Prostate gland (tissue), 2 donors: ENCODE measurements at regions not wholly inside any gene's neighbourhood (a gene's known extent, or its start where the extent isn't known, plus 50 kb on each side); places are given as distances from the start of the nearest gene placed in this dataset.

Source experiments
- POLR2A ChIP-seq: fragments of 450-650 bp; IDR thresholded peaks from one replicate; pipeline ENCODE4 v1.6.1; 2016; ENCODE audit warnings: antibody characterized with exemption, mild to moderate bottlenecking
- TF ChIP-seq, protein P1 (sequence below), 4 experiments: fragments of 200-600 bp in 2 of 4; fragments of 450-650 bp in 2 of 4; sonication (generic) in 2 of 4; IDR thresholded peaks; 1 replicate in 3 of 4; 2 replicates in 1 of 4; pipeline ENCODE4 v1.5.1; 2016 to 2019; ENCODE audit warnings: antibody characterized with exemption in 4 of 4, mild to moderate bottlenecking in 2 of 4, moderate library complexity in 2 of 4

DNA sequence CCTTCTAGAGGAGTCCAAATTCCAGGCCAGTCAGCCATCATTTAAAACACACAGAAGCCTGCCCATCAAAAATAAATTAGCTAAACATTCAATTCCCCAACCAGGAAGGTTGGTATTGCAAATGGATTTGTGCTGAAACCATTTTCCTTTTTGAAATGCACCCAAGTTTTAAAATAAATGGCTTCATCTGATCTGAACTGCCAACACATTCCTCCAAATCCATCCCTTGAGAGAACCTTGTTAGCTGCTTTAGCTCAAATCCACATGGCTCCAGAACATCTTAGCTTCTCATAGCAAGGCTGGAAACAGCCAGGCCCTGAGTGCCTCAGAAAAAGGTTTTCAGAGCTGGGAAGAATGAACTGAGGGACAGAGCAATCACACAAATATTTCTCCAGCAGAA is 306.3 kb downstream of the FZD1 start:
- TF ChIP-seq, protein P1, sequence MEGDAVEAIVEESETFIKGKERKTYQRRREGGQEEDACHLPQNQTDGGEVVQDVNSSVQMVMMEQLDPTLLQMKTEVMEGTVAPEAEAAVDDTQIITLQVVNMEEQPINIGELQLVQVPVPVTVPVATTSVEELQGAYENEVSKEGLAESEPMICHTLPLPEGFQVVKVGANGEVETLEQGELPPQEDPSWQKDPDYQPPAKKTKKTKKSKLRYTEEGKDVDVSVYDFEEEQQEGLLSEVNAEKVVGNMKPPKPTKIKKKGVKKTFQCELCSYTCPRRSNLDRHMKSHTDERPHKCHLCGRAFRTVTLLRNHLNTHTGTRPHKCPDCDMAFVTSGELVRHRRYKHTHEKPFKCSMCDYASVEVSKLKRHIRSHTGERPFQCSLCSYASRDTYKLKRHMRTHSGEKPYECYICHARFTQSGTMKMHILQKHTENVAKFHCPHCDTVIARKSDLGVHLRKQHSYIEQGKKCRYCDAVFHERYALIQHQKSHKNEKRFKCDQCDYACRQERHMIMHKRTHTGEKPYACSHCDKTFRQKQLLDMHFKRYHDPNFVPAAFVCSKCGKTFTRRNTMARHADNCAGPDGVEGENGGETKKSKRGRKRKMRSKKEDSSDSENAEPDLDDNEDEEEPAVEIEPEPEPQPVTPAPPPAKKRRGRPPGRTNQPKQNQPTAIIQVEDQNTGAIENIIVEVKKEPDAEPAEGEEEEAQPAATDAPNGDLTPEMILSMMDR (IDR thresholded peaks at IDR 0.05), result no peak
- TF ChIP-seq POLR2A, result no peak
